ENCODE measurements at regions not wholly inside any gene's neighbourhood (a gene's known extent, or its start where the extent isn't known, plus 50 kb on each side); places are given as distances from the start of the nearest gene placed in this dataset.

DNA sequence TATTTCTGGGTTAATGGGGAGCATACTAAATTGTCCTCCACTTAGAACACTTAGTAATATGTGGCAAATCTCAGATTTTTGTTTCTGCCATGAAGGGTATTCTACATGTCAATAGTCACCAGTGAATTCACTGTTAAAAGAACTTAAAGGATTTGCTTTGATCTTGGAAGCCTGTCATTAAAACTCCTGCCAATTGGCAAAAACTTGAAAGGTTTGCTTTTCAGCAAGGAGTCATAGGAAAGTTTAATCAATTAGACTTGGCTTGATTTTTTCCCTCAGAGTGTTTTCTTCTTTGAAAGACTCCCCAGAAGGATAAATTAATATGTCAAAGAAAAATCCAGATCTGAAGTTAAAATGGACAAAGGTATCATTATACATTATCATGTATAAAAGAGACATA, 671.9 kb upstream of the PKDCC start:
- no peaks in the 10 kb centered on the region for H3K4me1 Mint-ChIP-seq (ENCODE audit: low read depth)
- H3K4me3 Mint-ChIP-seq = no peak overlapping the region
- no peaks in the 10 kb centered on the region for H3K36me3 Mint-ChIP-seq (ENCODE audit: low read depth)
- DNase-seq (ENCODE audit: low spot score) = no peak
- no peaks in the 10 kb centered on the region for H3K27me3 Mint-ChIP-seq (ENCODE audit: insufficient read depth)
- intact Hi-C loops (cut with micrococcal nuclease) = no loop called here
- no peaks in the 10 kb centered on the region for H3K9me3 Mint-ChIP-seq
- no peak overlapping the region for H3K27ac Mint-ChIP-seq

GRCh38 chr2:41377837-41378236, 670.0 kb upstream of the PKDCC start:
- H3K36me3 Mint-ChIP-seq (ENCODE audit: low read depth) = no peaks in the 10 kb centered on the region
- intact Hi-C loops (cut with micrococcal nuclease) = no loop called here
- no peak overlapping the region for H3K4me3 Mint-ChIP-seq
- DNase-seq (ENCODE audit: low spot score) = no peak
- no peaks in the 10 kb centered on the region for H3K4me1 Mint-ChIP-seq (ENCODE audit: low read depth)
- no peaks in the 10 kb centered on the region for H3K27me3 Mint-ChIP-seq (ENCODE audit: insufficient read depth)
- no peaks in the 10 kb centered on the region for H3K9me3 Mint-ChIP-seq
- no peak overlapping the region for H3K27ac Mint-ChIP-seq

DNA sequence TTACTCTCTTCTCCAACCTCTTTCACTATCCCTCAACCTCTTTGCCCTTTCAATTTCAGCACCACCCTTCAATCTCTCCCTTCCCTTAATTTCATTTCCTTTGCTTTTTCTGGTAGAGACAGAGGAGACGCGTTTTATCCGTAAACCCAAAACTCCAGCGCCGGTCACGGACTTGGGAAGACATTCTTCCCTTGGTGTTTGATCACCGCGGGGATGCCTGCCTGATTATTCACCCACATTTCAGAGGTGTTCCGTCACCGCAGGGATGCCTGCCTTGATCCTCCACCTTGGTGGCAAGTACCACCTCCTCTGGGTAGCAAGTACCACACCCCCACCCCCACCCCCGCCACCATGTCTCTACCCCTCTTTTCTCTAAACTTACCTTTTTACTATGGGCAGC, 669.4 kb upstream of the PKDCC start:
- Mint-ChIP-seq H3K27me3 (ENCODE audit: insufficient read depth) (no peaks in the 10 kb centered on the region), H3K4me3 (no peak overlapping the region), H3K36me3 (ENCODE audit: low read depth) (no peaks in the 10 kb centered on the region), H3K27ac (no peak overlapping the region), H3K9me3 (no peaks in the 10 kb centered on the region), H3K4me1 (ENCODE audit: low read depth) (no peaks in the 10 kb centered on the region)
- intact Hi-C loops (cut with micrococcal nuclease) = no loop called here
- DNase-seq (ENCODE audit: low spot score) = no peak

GRCh38 chr2:41379496-41380221, 668.2 kb upstream of the PKDCC start:
- Mint-ChIP-seq H3K27me3 (ENCODE audit: insufficient read depth) (no peaks in the 10 kb centered on the region), H3K27ac (no peak overlapping the region), H3K4me3 (no peak overlapping the region), H3K36me3 (ENCODE audit: low read depth) (no peaks in the 10 kb centered on the region), H3K9me3 (no peaks in the 10 kb centered on the region), H3K4me1 (ENCODE audit: low read depth) (no peaks in the 10 kb centered on the region)
- intact Hi-C loops (cut with micrococcal nuclease) = no loop called here
- DNase-seq (ENCODE audit: low spot score) = no peak

- Mint-ChIP-seq H3K4me3 (no peak overlapping the region), H3K36me3 (ENCODE audit: low read depth) (no peaks in the 10 kb centered on the region), H3K27ac (no peak overlapping the region), H3K4me1 (ENCODE audit: low read depth) (no peaks in the 10 kb centered on the region), H3K27me3 (ENCODE audit: insufficient read depth) (no peaks in the 10 kb centered on the region), H3K9me3 (no peaks in the 10 kb centered on the region)
- DNase-seq (ENCODE audit: low spot score) = no peak
- intact Hi-C loops (cut with micrococcal nuclease) = no loop called here
These were observed 666.1 kb upstream of the PKDCC start for GRCh38 chr2:41381701-41382100.

GRCh38 chr2:41387519-41387918, 660.3 kb upstream of the PKDCC start:
- intact Hi-C loops (cut with micrococcal nuclease) = no loop called here
- Mint-ChIP-seq H3K27ac (no peak overlapping the region), H3K27me3 (ENCODE audit: insufficient read depth) (no peaks in the 10 kb centered on the region), H3K4me3 (no peak overlapping the region), H3K4me1 (ENCODE audit: low read depth) (no peaks in the 10 kb centered on the region), H3K36me3 (ENCODE audit: low read depth) (no peaks in the 10 kb centered on the region), H3K9me3 (no peaks in the 10 kb centered on the region)
- no peak for DNase-seq (ENCODE audit: low spot score)

DNA sequence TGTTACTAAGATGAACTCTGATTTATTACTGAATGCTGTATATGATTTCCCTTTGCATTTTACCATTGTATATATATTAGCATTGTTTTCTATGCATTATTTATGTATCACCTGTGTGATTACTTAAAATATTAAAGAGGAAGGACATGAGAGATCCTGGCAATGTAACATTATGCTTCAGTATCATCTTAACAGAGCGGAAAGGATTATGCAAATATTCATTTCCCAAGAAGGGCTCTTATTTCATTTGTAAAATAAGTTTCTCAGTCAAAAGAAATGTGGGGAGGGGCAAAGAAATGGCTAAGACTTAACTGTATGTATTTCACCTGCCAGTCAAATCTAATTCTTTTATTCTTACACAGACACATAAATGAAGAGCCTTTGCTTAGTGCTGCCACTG, 654.2 kb upstream of the PKDCC start:
- intact Hi-C loops (cut with micrococcal nuclease) = no loop called here
- no peak overlapping the region for H3K27ac Mint-ChIP-seq
- no peaks in the 10 kb centered on the region for H3K9me3 Mint-ChIP-seq
- no peaks in the 10 kb centered on the region for H3K4me1 Mint-ChIP-seq (ENCODE audit: low read depth)
- no peak for DNase-seq (ENCODE audit: low spot score)
- no peaks in the 10 kb centered on the region for H3K36me3 Mint-ChIP-seq (ENCODE audit: low read depth)
- no peaks in the 10 kb centered on the region for H3K27me3 Mint-ChIP-seq (ENCODE audit: insufficient read depth)
- H3K4me3 Mint-ChIP-seq = no peak overlapping the region

DNA sequence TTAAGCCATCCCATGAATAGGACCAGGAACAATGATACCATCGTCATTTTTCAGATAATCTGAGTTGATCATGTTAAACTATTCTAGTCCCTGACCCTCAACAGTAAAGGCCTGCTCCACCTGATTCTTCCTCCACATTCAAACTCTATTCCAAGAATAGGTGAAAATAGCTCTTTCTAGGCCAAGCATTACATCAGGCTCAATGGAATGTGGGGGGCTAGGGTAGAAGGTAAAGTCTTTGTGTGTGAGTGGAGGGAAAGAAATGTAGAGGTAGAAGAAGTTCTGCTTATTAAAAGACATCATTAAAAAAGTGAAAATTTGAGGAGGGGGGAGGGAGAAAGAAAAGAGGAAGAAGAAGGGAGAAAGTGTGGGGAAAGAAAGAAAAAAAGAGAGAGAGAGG, 653.3 kb upstream of the PKDCC start:
- no peaks in the 10 kb centered on the region for H3K9me3 Mint-ChIP-seq
- DNase-seq (ENCODE audit: low spot score) = no peak
- H3K4me1 Mint-ChIP-seq (ENCODE audit: low read depth) = no peaks in the 10 kb centered on the region
- intact Hi-C loops (cut with micrococcal nuclease) = no loop called here
- no peaks in the 10 kb centered on the region for H3K27me3 Mint-ChIP-seq (ENCODE audit: insufficient read depth)
- H3K27ac Mint-ChIP-seq = no peak overlapping the region
- H3K4me3 Mint-ChIP-seq = no peak overlapping the region
- H3K36me3 Mint-ChIP-seq (ENCODE audit: low read depth) = no peaks in the 10 kb centered on the region

GRCh38 chr2:41395692-41396091, 652.1 kb upstream of the PKDCC start:
- intact Hi-C loops (cut with micrococcal nuclease) = no loop called here
- no peaks in the 10 kb centered on the region for H3K4me1 Mint-ChIP-seq (ENCODE audit: low read depth)
- H3K4me3 Mint-ChIP-seq = no peak overlapping the region
- H3K27me3 Mint-ChIP-seq (ENCODE audit: insufficient read depth) = no peaks in the 10 kb centered on the region
- H3K27ac Mint-ChIP-seq = no peak overlapping the region
- no peaks in the 10 kb centered on the region for H3K9me3 Mint-ChIP-seq
- DNase-seq (ENCODE audit: low spot score) = no peak
- no peaks in the 10 kb centered on the region for H3K36me3 Mint-ChIP-seq (ENCODE audit: low read depth)

DNA sequence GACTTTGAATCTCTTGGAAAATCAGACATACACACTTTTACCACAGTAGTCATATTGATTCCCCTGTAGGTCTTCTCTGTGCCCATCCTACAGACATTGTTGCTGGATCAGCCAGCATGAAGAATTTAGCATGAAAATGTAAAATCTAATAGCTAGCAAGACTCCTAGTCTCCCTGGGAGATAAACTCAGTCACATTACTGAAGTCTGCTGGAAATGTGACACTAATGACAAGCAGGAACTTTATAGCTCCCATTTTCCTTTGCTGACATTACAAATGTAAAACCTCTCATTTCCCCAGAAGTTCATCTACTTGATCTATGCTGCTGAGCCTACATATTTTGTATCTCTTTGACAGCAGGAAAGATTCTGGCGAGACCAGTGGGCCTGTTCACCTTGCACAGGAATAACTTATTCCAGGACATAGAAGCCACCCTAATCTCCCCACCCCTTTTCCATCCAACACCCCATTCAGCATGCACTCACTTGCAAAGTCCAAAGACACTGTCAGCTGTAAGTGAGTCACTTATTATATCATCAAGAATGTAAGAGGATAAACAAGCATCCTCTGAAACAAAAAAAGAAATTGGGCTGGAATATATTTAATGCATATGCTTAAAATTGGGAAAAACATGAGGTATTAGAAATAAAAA, 648.3 kb upstream of the PKDCC start:
- Mint-ChIP-seq H3K4me1 (ENCODE audit: low read depth) (no peaks in the 10 kb centered on the region), H3K36me3 (ENCODE audit: low read depth) (no peaks in the 10 kb centered on the region), H3K27ac (no peak overlapping the region), H3K27me3 (ENCODE audit: insufficient read depth) (no peaks in the 10 kb centered on the region), H3K9me3 (no peaks in the 10 kb centered on the region), H3K4me3 (no peak overlapping the region)
- no peak for DNase-seq (ENCODE audit: low spot score)
- intact Hi-C loops (cut with micrococcal nuclease) = no loop called here

- Mint-ChIP-seq H3K9me3 (no peaks in the 10 kb centered on the region), H3K4me3 (no peak overlapping the region), H3K36me3 (ENCODE audit: low read depth) (no peaks in the 10 kb centered on the region), H3K27me3 (ENCODE audit: insufficient read depth) (no peaks in the 10 kb centered on the region), H3K27ac (no peak overlapping the region), H3K4me1 (ENCODE audit: low read depth) (no peaks in the 10 kb centered on the region)
- DNase-seq (ENCODE audit: low spot score) = no peak
- intact Hi-C loops (cut with micrococcal nuclease) = no loop called here
These were observed 647.6 kb upstream of the PKDCC start for GRCh38 chr2:41400088-41400665.

GRCh38 chr2:41405441-41405840, 642.4 kb upstream of the PKDCC start:
- H3K4me1 Mint-ChIP-seq (ENCODE audit: low read depth) = no peaks in the 10 kb centered on the region
- intact Hi-C loops (cut with micrococcal nuclease) = no loop called here
- no peak for DNase-seq (ENCODE audit: low spot score)
- H3K27ac Mint-ChIP-seq = no peak overlapping the region
- no peaks in the 10 kb centered on the region for H3K36me3 Mint-ChIP-seq (ENCODE audit: low read depth)
- H3K4me3 Mint-ChIP-seq = no peak overlapping the region
- no peaks in the 10 kb centered on the region for H3K27me3 Mint-ChIP-seq (ENCODE audit: insufficient read depth)
- H3K9me3 Mint-ChIP-seq = no peaks in the 10 kb centered on the region

- no peaks in the 10 kb centered on the region for H3K4me1 Mint-ChIP-seq (ENCODE audit: low read depth)
- no peak overlapping the region for H3K27ac Mint-ChIP-seq
- intact Hi-C loops (cut with micrococcal nuclease) = no loop called here
- no peaks in the 10 kb centered on the region for H3K36me3 Mint-ChIP-seq (ENCODE audit: low read depth)
- no peaks in the 10 kb centered on the region for H3K9me3 Mint-ChIP-seq
- no peak for DNase-seq (ENCODE audit: low spot score)
- H3K27me3 Mint-ChIP-seq (ENCODE audit: insufficient read depth) = no peaks in the 10 kb centered on the region
- H3K4me3 Mint-ChIP-seq = no peak overlapping the region
These were observed 638.5 kb upstream of the PKDCC start for GRCh38 chr2:41409328-41409727.

All from activated T-helper 1 cell treated with anti-CD3 and anti-CD28 coated beads, Interleukin-12 subunit alpha, Interleukin-12 subunit beta, Interleukin-2, Interleukin-4 antibody, amounts not matched to agents 30 ng/mL and 10 ng/mL and 1 ng/mL, durations not matched to agents 14 hours and 24 hours and 36 hours (primary cell).